H1 (cell line): ENCODE measurements at regions not wholly inside any gene's neighbourhood (a gene's known extent, or its start where the extent isn't known, plus 50 kb on each side); places are given as distances from the start of the nearest gene placed in this dataset.

Experiments used
- CTCF ChIA-PET: fragments of 300-600 bp; sonication (Branson Sonifier 250); formaldehyde crosslinking; loops from one replicate; lab custom pipeline; 2021; ENCODE audit not compliant: partially characterized antibody; lab: Charles Lee
- POLR2A ChIA-PET: fragments of 300-600 bp; sonication (Branson Sonifier 250); formaldehyde crosslinking; loops from one replicate; lab custom pipeline; 2021; ENCODE audit warnings: inconsistent platforms; ENCODE audit not compliant: partially characterized antibody; lab: Charles Lee
- DNase-seq, 2 experiments: peaks; one replicate each; pipeline versions ENCODE4 v3.0.0 to v3.0.0-alpha.2; 2010 to 2022; ENCODE audit warnings: low spot score in 2 of 2, low read depth in 1 of 2, mixed read lengths in 1 of 2
- FAIRE-seq: peaks from 2 replicates; lab custom pipeline; 2011; peaks lifted over from hg19 to GRCh38; lab: Jason Lieb, UNC
- H2AFZ ChIP-seq: 2 replicates; pipeline ENCODE4 v1.8.1; 2012; ENCODE audit warnings: low read length, inconsistent platforms
- H2AK5ac ChIP-seq: 2 replicates; pipeline ENCODE4 v1.6.1; 2013; ENCODE audit warnings: low read depth, low read length
- H2BK120ac ChIP-seq: replicated peaks from 2 replicates; pipeline ENCODE3; 2013; ENCODE audit warnings: low read depth, low read length, inconsistent platforms
- H2BK12ac ChIP-seq: 2 replicates; pipeline ENCODE4 v1.6.1; 2013; ENCODE audit warnings: low read depth, low read length
- H2BK15ac ChIP-seq: 2 replicates; pipeline ENCODE4 v1.6.1; 2013; ENCODE audit warnings: low read length
- H2BK20ac ChIP-seq: 2 replicates; pipeline ENCODE4 v1.6.1; 2013; ENCODE audit warnings: low read length
- H2BK5ac ChIP-seq: 2 replicates; pipeline ENCODE4 v1.6.1; 2013; ENCODE audit warnings: low read depth, low read length
- H3K14ac ChIP-seq: 2 replicates; pipeline ENCODE4 v1.6.1; 2013; ENCODE audit warnings: inconsistent platforms; ENCODE audit not compliant: insufficient read length
- H3K18ac ChIP-seq: 2 replicates; pipeline ENCODE4 v1.6.1; 2013; ENCODE audit warnings: low read length; ENCODE audit errors: extremely low read depth
- H3K23ac ChIP-seq: 2 replicates; pipeline ENCODE4 v1.6.1; 2013; ENCODE audit warnings: inconsistent platforms; ENCODE audit not compliant: insufficient read length
- H3K23me2 ChIP-seq: 2 replicates; pipeline ENCODE4 v1.6.1; 2013; ENCODE audit warnings: low read depth, low read length
- H3K27ac ChIP-seq: 2 replicates; pipeline ENCODE4 v1.6.1; 2011; ENCODE audit warnings: low read depth, low read length, inconsistent platforms
- H3K27me3 ChIP-seq, 4 experiments: replicated peaks in 1 of 4; 1 replicate in 1 of 4; 2 replicates in 3 of 4; pipeline versions ENCODE4 v1.6.1 to v1.8.1; 2011 to 2013; ENCODE audit warnings: low read length in 3 of 4, mild to moderate bottlenecking in 3 of 4, inconsistent platforms in 2 of 4, mixed read lengths in 2 of 4, moderate library complexity in 1 of 4; ENCODE audit not compliant: control insufficient read depth in 3 of 4, insufficient read depth in 3 of 4; ENCODE audit errors: extremely low read depth in 1 of 4
- H3K36me3 ChIP-seq, 4 experiments: 2 replicates each; pipeline versions ENCODE4 v1.6.1 to v1.8.1; 2011 to 2013; ENCODE audit warnings: mild to moderate bottlenecking in 4 of 4, low read length in 3 of 4, moderate library complexity in 2 of 4, control low read depth in 1 of 4, inconsistent platforms in 1 of 4; ENCODE audit not compliant: insufficient read depth in 4 of 4, control insufficient read depth in 2 of 4
- H3K4ac ChIP-seq: replicated peaks from 2 replicates; pipeline ENCODE3; 2013; ENCODE audit warnings: low read length, low read depth, mixed read lengths, inconsistent platforms; ENCODE audit not compliant: insufficient read length
- H3K4me1 ChIP-seq, 4 experiments: replicated peaks in 1 of 4; 1 replicate in 1 of 4; 2 replicates in 3 of 4; pipeline versions ENCODE4 v1.6.1 to v1.8.1; 2011 to 2013; ENCODE audit warnings: low read length in 3 of 4, inconsistent platforms in 2 of 4, mixed read lengths in 1 of 4; ENCODE audit not compliant: insufficient read depth in 4 of 4, control insufficient read depth in 3 of 4
- H3K4me2 ChIP-seq, 2 experiments: 2 replicates each; pipeline versions ENCODE4 v1.6.1 to v1.8.1; 2011 to 2013; ENCODE audit warnings: low read depth in 2 of 2, low read length in 2 of 2, control low read depth in 1 of 2, inconsistent platforms in 1 of 2, mild to moderate bottlenecking in 1 of 2; ENCODE audit not compliant: insufficient read depth in 1 of 2
- H3K4me3 ChIP-seq, 4 experiments: fragments of 200-600, 300-600 bp in 1 of 4; sonication (generic), shearing (Covaris generic), sonication (Bioruptor Twin) in 1 of 4; 2 replicates each; pipeline versions ENCODE4 v1.5.1 to v1.8.1; 2011 to 2016; ENCODE audit warnings: low read length in 4 of 4, low read depth in 3 of 4, control low read depth in 2 of 4, inconsistent platforms in 2 of 4, mild to moderate bottlenecking in 2 of 4, mixed read lengths in 1 of 4, moderate library complexity in 1 of 4; ENCODE audit not compliant: insufficient read depth in 2 of 4; ENCODE audit errors: extremely low read depth in 1 of 4
- H3K56ac ChIP-seq: replicated peaks from 2 replicates; pipeline ENCODE3; 2013; ENCODE audit warnings: low read depth, mild to moderate bottlenecking, mixed read lengths, low read length, inconsistent platforms; ENCODE audit not compliant: insufficient read length
- H3K79me1 ChIP-seq: 2 replicates; pipeline ENCODE4 v1.6.1; 2013; ENCODE audit warnings: low read depth, low read length, control low read depth
- H3K79me2 ChIP-seq, 2 experiments: 2 replicates each; pipeline versions ENCODE4 v1.6.1 to v1.8.1; 2012 to 2013; ENCODE audit warnings: low read length in 2 of 2, mild to moderate bottlenecking in 2 of 2, inconsistent platforms in 1 of 2; ENCODE audit not compliant: insufficient read depth in 2 of 2, control insufficient read depth in 1 of 2
- H3K9ac ChIP-seq, 4 experiments: replicated peaks in 1 of 4; 1 replicate in 1 of 4; 2 replicates in 3 of 4; pipeline versions ENCODE4 v1.6.1 to v1.8.1; 2011 to 2013; ENCODE audit warnings: low read depth in 3 of 4, low read length in 3 of 4, control low read depth in 2 of 4, mild to moderate bottlenecking in 2 of 4, moderate library complexity in 2 of 4, inconsistent platforms in 1 of 4; ENCODE audit errors: extremely low read depth in 1 of 4
- H3K9me3 ChIP-seq, 2 experiments: 2 replicates each; pipeline versions ENCODE4 v1.6.1 to v1.8.1; 2012 to 2013; ENCODE audit warnings: mild to moderate bottlenecking in 2 of 2, moderate library complexity in 2 of 2, control low read depth in 1 of 2, inconsistent platforms in 1 of 2, low read depth in 1 of 2, low read length in 1 of 2, mixed read lengths in 1 of 2; ENCODE audit not compliant: insufficient read depth in 2 of 2
- H4K20me1 ChIP-seq, 2 experiments: replicated peaks in 1 of 2; 2 replicates each; pipeline versions ENCODE3 to v1.8.1; 2011 to 2013; ENCODE audit warnings: inconsistent platforms in 2 of 2, low read length in 2 of 2, mild to moderate bottlenecking in 1 of 2; ENCODE audit not compliant: insufficient read depth in 2 of 2, control insufficient read depth in 1 of 2
- H4K5ac ChIP-seq: 2 replicates; pipeline ENCODE4 v1.6.1; 2013; ENCODE audit warnings: low read length, low read depth, mixed read lengths, inconsistent platforms; ENCODE audit not compliant: insufficient read length
- H4K8ac ChIP-seq: 2 replicates; pipeline ENCODE4 v1.8.0; 2013; ENCODE audit warnings: mild to moderate bottlenecking, moderate library complexity, low read length, inconsistent platforms; ENCODE audit not compliant: insufficient read depth; ENCODE audit errors: extremely low read depth
- H4K91ac ChIP-seq: replicated peaks from 2 replicates; pipeline ENCODE3; 2013; ENCODE audit warnings: low read length, mixed read lengths, inconsistent platforms; ENCODE audit not compliant: insufficient read length
- EP300 ChIP-seq, 2 experiments: IDR thresholded peaks; 1 replicate in 1 of 2; 2 replicates in 1 of 2; pipeline ENCODE4 v1.6.1; 2011 to 2012; ENCODE audit warnings: low read depth in 2 of 2, low read length in 2 of 2, mild to moderate bottlenecking in 2 of 2, borderline replicate concordance in 1 of 2, inconsistent platforms in 1 of 2, moderate library complexity in 1 of 2
- JUN ChIP-seq: IDR thresholded peaks from 2 replicates; pipeline ENCODE4 v1.6.1; 2011; ENCODE audit warnings: low read depth, mild to moderate bottlenecking, improper control_type of control experiment, low read length
- SIRT6 ChIP-seq: IDR thresholded peaks from one replicate; pipeline ENCODE4 v1.7.1; 2012; ENCODE audit warnings: low read length, inconsistent platforms
- YY1 ChIP-seq: IDR thresholded peaks from 2 replicates; pipeline ENCODE4 v1.6.1; 2011; ENCODE audit warnings: low read depth, mild to moderate bottlenecking, low read length

- Histone ChIP-seq H3K36me3 (no peaks in the 10 kb centered on the region), H2BK15ac (no peak overlapping the region), H2BK12ac (no peak overlapping the region), H3K9ac (no peak overlapping the region), H3K23ac (no peak overlapping the region), H3K27me3 (no peaks in the 10 kb centered on the region), H3K56ac (no peak overlapping the region), H4K91ac (no peak overlapping the region), H3K79me1 (no peaks in the 10 kb centered on the region), H2AFZ (no peak overlapping the region), H2BK20ac (no peak overlapping the region), H3K18ac (no peak overlapping the region), H3K4me1 (no peaks in the 10 kb centered on the region), H3K14ac (no peak overlapping the region), H3K79me2 (no peaks in the 10 kb centered on the region), H2AK5ac (no peak overlapping the region), H3K23me2 (no peaks in the 10 kb centered on the region), H3K4me2 (no peak overlapping the region), H3K4me3 (no peak overlapping the region), H3K9me3 (no peaks in the 10 kb centered on the region), H4K5ac (no peak overlapping the region), H2BK120ac (no peak overlapping the region), H3K4ac (no peak overlapping the region), H4K20me1 (no peaks in the 10 kb centered on the region), H3K27ac (no peak overlapping the region), H4K8ac (no peak overlapping the region), H2BK5ac (no peak overlapping the region)
- ChIA-PET POLR2A (no interaction called here), CTCF (no interaction called here)
- TF ChIP-seq EP300 (IDR thresholded peaks at IDR 0.05; ENCODE audit: borderline replicate concordance in 1 of 2, low read depth in 2 of 2, low read length in 2 of 2) (no peak), JUN (no peak), YY1 (no peak), SIRT6 (no peak)
- DNase-seq (no peak), FAIRE-seq (no peak)
These were observed 108.7 kb downstream of the HTR1B start for GRCh38 chr6:77354581-77354980.
